ENCODE measurements at regions not wholly inside any gene's neighbourhood (a gene's known extent, or its start where the extent isn't known, plus 50 kb on each side); places are given as distances from the start of the nearest gene placed in this dataset.
"Not testable (repeated sequence)": the region's sequence is repeated elsewhere in the genome, so short reads cannot be mapped to it uniquely, and the experiment has no call there.

DNA sequence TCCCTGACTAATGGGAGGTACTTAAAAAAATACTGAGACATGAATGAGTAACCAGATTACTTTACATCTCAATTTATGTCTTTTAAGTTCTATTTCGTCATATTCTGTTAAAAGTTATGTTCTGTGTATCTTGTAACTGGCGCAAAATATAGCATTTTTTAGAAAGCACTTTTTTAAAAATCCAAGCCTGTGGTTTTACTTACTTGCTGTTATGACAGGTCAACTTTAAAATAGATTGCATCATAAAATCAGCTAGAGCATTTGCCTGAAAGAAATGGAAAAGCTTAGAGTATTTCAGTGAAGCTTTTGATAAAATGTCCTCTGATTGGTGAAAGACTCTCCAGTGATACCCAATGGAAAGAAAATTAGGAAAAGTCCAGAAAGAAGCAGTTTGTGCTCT lies 1892.3 kb upstream of the TENM3 start:
- DNase-seq (no peak), ATAC-seq (no peak)
- H3K36me3 ChIP-seq: no peaks in the 10 kb centered on the region
- intact Hi-C loops (cut with DNase I): no loop called here
- no peak overlapping the region for H3K27ac ChIP-seq
- H3K4me3 ChIP-seq: no peak overlapping the region
- H3K9me3 ChIP-seq: peaks cover 0 to 16% (median 0%) of the 10 kb centered on the region in 11 donors
- TF ChIP-seq CTCF (IDR thresholded peaks at IDR 0.05): no peak
- no peaks in the 10 kb centered on the region for H3K4me1 ChIP-seq
- no peaks in the 10 kb centered on the region for H3K27me3 ChIP-seq
- 80 to 83% methylated on average over 2 of the region's 2 CpGs for WGBS, 2 donors

GRCh38 chr4:180356766-180357165 lies 1886.4 kb upstream of the TENM3 start:
- no peaks in the 10 kb centered on the region for H3K36me3 ChIP-seq
- H3K27me3 ChIP-seq: no peaks in the 10 kb centered on the region
- peaks cover 0 to 32% (median 0%) of the 10 kb centered on the region in 11 donors for H3K9me3 ChIP-seq
- no peak for TF ChIP-seq CTCF (IDR thresholded peaks at IDR 0.05)
- H3K4me1 ChIP-seq: no peaks in the 10 kb centered on the region
- H3K4me3 ChIP-seq: no peak overlapping the region
- DNase-seq: no peak
- H3K27ac ChIP-seq: no peak overlapping the region
- intact Hi-C loops (cut with DNase I): no loop called here
- ATAC-seq: no peak

DNA sequence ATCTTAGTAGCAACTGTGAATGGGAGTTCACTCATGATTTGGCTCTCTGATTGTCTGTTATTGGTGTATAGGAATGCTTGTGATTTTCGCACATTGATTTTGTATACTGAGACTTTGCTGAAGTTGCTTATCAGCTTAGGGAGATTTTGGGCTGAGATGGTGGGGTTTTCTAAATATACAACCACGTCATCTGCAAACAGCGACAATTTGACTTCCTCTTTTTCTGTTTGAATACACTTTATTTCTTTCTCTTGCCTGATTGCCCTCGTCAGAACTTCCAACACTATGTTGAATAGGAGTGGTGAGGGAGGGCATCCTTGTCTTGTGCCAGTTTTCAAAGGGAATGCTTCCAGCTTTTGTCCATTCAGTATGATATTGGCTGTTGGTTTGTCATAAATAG lies 1883.1 kb upstream of the TENM3 start:
- H3K4me1 ChIP-seq; H3K36me3 ChIP-seq; H3K4me3 ChIP-seq; H3K27me3 ChIP-seq; DNase-seq; intact Hi-C loops (cut with DNase I); H3K27ac ChIP-seq; ATAC-seq: not testable (repeated sequence)
- H3K9me3 ChIP-seq: peaks cover 0 to 23% (median 0%) of the 10 kb centered on the region in 11 donors
- WGBS, 2 donors: 71 to 87% methylated on average over 4 of the region's 4 CpGs

DNA sequence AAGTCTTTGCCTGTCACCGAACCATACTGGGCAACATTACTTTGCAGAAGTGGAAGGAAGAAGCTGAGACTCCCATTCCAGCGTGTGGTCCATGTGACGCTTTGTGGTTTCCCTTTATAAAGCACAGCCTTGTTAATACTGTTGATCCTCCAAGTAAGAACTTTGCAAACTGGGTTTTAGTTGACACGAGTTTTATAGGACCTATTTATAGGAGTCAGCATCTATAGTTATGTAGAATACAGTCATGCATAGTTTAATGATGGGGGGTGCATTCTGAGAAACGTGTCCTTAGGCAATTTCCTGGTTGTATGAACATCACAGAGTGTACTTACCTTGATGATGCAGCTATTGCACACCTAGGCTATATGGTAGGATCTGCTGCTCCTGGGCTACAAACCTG lies 1879.4 kb upstream of the TENM3 start:
- TF ChIP-seq CTCF (IDR thresholded peaks at IDR 0.05): no peak
- intact Hi-C loops (cut with DNase I): no loop called here
- no peak for DNase-seq
- 45 to 57% methylated on average over 5 of the region's 5 CpGs for WGBS, 2 donors
- no peak for ATAC-seq
- Histone ChIP-seq H3K27me3 (no peaks in the 10 kb centered on the region), H3K4me1 (no peaks in the 10 kb centered on the region), H3K9me3 (peaks cover 0 to 13% (median 0%) of the 10 kb centered on the region in 11 donors), H3K27ac (no peak overlapping the region), H3K4me3 (no peak overlapping the region), H3K36me3 (no peaks in the 10 kb centered on the region)

DNA sequence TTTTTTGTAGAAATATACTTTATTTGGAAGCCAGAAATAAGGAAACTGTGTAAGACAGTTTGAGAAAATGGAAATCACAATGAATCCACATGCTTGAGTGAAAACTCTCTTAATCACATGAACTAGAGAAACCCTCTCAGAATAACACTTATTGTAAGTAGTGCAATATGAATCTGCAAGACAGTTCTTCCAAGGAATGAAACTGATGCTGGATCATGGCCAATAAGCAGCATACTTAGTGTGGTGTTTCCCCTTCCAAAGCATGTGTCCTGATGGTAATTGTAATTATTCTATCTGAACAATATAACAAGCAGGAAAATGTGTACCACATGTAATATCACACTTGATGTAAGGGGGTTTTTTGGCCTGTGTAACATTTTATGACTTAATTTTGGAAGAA lies 1870.5 kb upstream of the TENM3 start:
- no peaks in the 10 kb centered on the region for H3K9me3 ChIP-seq
- no peak overlapping the region for H3K27ac ChIP-seq
- no peak for TF ChIP-seq CTCF (IDR thresholded peaks at IDR 0.05)
- no peaks in the 10 kb centered on the region for H3K36me3 ChIP-seq
- no peaks in the 10 kb centered on the region for H3K27me3 ChIP-seq
- no peak for DNase-seq
- H3K4me1 ChIP-seq: no peaks in the 10 kb centered on the region
- ATAC-seq: no peak
- H3K4me3 ChIP-seq: no peak overlapping the region
- intact Hi-C loops (cut with DNase I): no loop called here
